ENCODE measurements at regions not wholly inside any gene's neighbourhood (a gene's known extent, or its start where the extent isn't known, plus 50 kb on each side); places are given as distances from the start of the nearest gene placed in this dataset.

DNA sequence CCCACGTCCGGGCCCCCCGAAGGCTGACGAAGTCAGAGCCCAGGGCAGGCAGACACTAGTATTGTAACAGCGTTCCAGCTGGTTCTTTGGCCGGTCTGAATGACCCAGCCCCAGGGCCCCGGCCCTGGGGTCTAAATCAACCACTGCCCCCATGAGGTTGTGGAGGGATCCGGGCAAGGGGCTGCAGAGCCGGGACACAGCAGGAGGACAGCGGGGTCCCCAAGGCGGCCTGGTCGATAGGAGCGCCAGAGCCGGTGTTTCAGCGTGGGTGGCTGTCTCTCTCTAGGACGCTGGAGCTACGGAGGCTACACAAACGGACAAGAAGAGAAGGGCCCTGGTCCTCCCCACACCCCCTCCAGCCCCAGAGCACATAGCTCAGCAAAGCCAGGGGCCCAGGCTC lies 101.8 kb downstream of the RBFOX3 start:
- no peak overlapping the region for H3K4me3 ChIP-seq (ENCODE audit: low read depth, low read length)
- in situ Hi-C loops (cut with HindIII; ENCODE audit: low sequenced_read_pairs): no loop called here
- DNase-seq (ENCODE audit: low read depth, low spot score): no peak
- TF ChIP-seq, protein P1, sequence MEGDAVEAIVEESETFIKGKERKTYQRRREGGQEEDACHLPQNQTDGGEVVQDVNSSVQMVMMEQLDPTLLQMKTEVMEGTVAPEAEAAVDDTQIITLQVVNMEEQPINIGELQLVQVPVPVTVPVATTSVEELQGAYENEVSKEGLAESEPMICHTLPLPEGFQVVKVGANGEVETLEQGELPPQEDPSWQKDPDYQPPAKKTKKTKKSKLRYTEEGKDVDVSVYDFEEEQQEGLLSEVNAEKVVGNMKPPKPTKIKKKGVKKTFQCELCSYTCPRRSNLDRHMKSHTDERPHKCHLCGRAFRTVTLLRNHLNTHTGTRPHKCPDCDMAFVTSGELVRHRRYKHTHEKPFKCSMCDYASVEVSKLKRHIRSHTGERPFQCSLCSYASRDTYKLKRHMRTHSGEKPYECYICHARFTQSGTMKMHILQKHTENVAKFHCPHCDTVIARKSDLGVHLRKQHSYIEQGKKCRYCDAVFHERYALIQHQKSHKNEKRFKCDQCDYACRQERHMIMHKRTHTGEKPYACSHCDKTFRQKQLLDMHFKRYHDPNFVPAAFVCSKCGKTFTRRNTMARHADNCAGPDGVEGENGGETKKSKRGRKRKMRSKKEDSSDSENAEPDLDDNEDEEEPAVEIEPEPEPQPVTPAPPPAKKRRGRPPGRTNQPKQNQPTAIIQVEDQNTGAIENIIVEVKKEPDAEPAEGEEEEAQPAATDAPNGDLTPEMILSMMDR (IDR thresholded peaks at IDR 0.05; ENCODE audit: low read depth, low read length): no peak

DNA sequence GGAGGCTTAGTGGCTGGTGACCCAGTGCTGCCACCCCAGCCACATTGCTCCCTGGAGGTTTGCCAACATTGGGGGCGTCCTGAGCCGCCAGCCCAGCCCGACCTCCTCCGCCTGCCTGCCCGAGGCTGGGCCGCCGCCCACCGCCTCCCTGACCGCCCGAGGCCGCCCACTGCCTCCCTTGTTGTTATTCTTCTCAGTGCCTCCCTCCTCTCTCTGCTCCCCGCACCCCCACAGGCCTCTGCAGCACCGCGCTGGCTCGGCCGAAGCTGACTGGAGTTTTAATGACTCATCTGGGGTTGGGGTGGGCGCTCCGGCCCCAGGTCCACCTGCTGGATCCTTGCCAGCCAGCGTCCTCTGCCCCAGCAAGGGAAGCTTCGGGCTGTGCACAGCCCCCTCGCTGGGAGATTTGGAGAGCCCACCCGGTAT lies 102.5 kb downstream of the RBFOX3 start:
- TF ChIP-seq, protein P1 (IDR thresholded peaks at IDR 0.05; ENCODE audit: low read depth, low read length): no peak
- no peak overlapping the region for H3K4me3 ChIP-seq (ENCODE audit: low read depth, low read length)
- DNase-seq (ENCODE audit: low read depth, low spot score): no peak
- in situ Hi-C loops (cut with HindIII; ENCODE audit: low sequenced_read_pairs): no loop called here

DNA sequence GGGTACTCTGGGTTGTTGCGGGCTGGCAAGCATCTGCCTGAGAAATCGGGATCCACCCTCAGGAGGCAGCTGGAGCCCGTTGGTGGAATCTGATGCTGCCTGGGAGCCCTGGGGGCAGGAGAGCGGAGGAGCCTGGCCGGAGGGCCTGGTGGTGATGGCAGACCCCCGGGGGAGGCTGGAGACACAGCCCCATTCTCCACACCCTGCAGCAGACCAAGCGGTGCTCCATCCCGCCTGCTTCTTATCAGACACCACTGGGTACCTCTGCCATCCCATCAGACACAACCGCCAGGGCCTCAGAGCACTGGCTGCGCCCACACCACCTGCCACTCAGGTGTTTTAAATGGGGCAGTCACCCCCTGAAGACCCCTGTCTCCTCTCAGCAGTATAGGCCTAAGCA lies 103.9 kb downstream of the RBFOX3 start:
- no peak for DNase-seq (ENCODE audit: low read depth, low spot score)
- TF ChIP-seq, protein P1 (IDR thresholded peaks at IDR 0.05; ENCODE audit: low read depth, low read length): no peak
- in situ Hi-C loops (cut with HindIII; ENCODE audit: low sequenced_read_pairs): no loop called here
- H3K4me3 ChIP-seq (ENCODE audit: low read depth, low read length): no peak overlapping the region

- DNase-seq (ENCODE audit: low read depth, low spot score): no peak
- TF ChIP-seq, protein P1 (IDR thresholded peaks at IDR 0.05; ENCODE audit: low read depth, low read length): no peak
- H3K4me3 ChIP-seq (ENCODE audit: low read depth, low read length): no peak overlapping the region
- in situ Hi-C loops (cut with HindIII; ENCODE audit: low sequenced_read_pairs): no loop called here
These were observed 104.5 kb downstream of the RBFOX3 start for GRCh38 chr17:79506150-79506870.

- TF ChIP-seq, protein P1 (IDR thresholded peaks at IDR 0.05; ENCODE audit: low read depth, low read length): no peak
- in situ Hi-C loops (cut with HindIII; ENCODE audit: low sequenced_read_pairs): no loop called here
- H3K4me3 ChIP-seq (ENCODE audit: low read depth, low read length): no peak overlapping the region
- no peak for DNase-seq (ENCODE audit: low read depth, low spot score)
These were observed 105.7 kb downstream of the RBFOX3 start for GRCh38 chr17:79505199-79505598.

DNA sequence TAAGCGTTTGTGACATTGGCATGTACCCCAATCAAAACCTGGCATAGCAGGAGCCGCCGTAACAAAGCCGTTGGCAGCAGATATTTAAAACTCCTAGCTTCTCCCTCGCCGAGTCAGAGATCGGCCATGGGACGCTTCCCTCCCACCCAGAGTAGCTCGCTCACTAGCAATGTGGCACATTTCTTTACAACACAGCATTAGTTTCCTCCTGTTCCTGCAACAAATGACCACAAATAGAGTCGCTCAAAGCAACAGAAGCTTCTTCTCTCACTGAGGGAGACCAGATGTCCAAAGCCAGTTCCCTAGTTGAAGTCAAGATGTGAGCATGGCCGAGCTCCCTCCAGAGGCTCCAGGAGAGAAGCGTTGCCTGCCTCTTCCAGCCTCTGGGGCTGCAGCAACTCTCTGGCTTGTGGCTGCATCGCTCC lies 106.7 kb downstream of the RBFOX3 start:
- H3K4me3 ChIP-seq (ENCODE audit: low read depth, low read length): no peak overlapping the region
- in situ Hi-C loops (cut with HindIII; ENCODE audit: low sequenced_read_pairs): no loop called here
- DNase-seq (ENCODE audit: low read depth, low spot score): no peak
- TF ChIP-seq, protein P1 (IDR thresholded peaks at IDR 0.05; ENCODE audit: low read depth, low read length): no peak
